ES-I3 (cell line): ENCODE measurements at regions not wholly inside any gene's neighbourhood (a gene's known extent, or its start where the extent isn't known, plus 50 kb on each side); places are given as distances from the start of the nearest gene placed in this dataset.
"Not testable (repeated sequence)": the region's sequence is repeated elsewhere in the genome, so short reads cannot be mapped to it uniquely, and the experiment has no call there.

Source experiments
- H3K36me3 ChIP-seq: 2 replicates; pipeline ENCODE4 v1.6.1; 2013; ENCODE audit warnings: mild to moderate bottlenecking, low read length, control low read depth, moderate library complexity; ENCODE audit not compliant: insufficient read depth
- H3K4me1 ChIP-seq: 2 replicates; pipeline ENCODE4 v1.6.1; 2013; ENCODE audit warnings: mild to moderate bottlenecking, control low read depth, low read length; ENCODE audit not compliant: insufficient read depth
- H3K9ac ChIP-seq: 2 replicates; pipeline ENCODE4 v1.6.1; 2013; ENCODE audit warnings: low read depth, mild to moderate bottlenecking, low read length, moderate library complexity
- H3K9me3 ChIP-seq: 2 replicates; pipeline ENCODE4 v1.6.1; 2013; ENCODE audit warnings: mild to moderate bottlenecking, low read length, moderate library complexity; ENCODE audit not compliant: control insufficient read depth, insufficient read depth

DNA sequence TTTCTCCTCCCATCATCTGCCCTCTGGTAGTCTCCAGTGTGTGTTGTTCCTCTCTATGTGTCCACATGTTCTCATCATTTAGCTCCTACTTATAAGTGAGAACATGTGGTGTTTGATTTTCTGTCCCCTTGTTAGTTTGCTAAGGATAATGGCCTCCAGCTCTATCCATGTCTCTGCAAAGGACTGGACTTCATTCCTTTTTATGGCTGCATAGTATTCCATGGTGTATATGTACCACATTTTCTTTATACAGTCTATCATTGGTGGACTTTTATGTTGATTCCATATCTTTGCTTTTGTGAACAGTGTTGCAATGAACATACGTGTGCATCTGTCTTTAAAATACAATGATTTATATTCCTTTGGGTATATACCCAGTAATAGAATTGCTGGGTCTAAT lies 143.5 kb upstream of the PDE4B start:
- not testable (repeated sequence) for H3K9me3 ChIP-seq, H3K36me3 ChIP-seq

DNA sequence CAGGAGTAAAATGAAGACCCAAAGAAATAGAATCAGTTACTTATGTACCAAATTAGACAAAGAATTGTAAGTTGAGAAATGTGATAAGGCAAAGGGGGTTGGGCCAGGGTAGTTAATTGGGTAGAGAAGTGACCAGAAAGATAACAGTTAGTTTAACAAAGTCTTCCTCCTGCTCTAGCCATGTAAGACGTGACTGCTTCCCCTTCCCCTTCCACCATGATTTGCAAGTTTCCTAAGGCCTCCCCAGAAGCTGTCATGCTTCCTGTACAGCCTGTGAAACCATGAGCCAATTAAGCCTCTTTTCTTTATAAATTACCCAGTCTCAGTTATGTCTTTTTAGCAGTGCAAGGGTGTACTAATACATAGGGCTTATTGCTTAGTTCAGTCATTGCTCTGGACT lies 142.0 kb upstream of the PDE4B start:
- H3K36me3 ChIP-seq, result no peaks in the 10 kb centered on the region
- no peak overlapping the region for H3K9ac ChIP-seq
- H3K9me3 ChIP-seq, result peaks cover 5% of the 10 kb centered on the region
- no peaks in the 10 kb centered on the region for H3K4me1 ChIP-seq

More for the DNA sequence above, 143.5 kb upstream of the PDE4B start:
- not testable (repeated sequence) for H3K9ac ChIP-seq, H3K4me1 ChIP-seq

DNA sequence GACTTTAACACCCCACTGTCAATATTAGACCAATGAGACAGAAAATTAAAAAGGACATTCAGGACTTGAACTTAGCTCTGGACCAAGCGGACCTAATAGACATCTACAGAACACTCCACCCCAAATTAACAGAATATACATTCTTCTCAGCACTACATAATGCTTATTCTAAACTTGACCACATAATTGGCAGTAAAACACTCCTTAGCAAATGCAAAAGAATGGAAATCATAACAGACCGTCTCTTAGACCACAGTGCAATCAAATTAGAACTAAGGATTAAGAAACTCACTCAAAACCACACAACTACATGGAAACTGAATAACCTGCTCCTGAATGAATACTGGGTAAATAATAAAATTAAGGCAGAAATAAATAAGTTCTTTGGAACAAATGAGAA lies 138.2 kb upstream of the PDE4B start:
- not testable (repeated sequence) for H3K4me1 ChIP-seq, H3K9me3 ChIP-seq, H3K36me3 ChIP-seq, H3K9ac ChIP-seq

DNA sequence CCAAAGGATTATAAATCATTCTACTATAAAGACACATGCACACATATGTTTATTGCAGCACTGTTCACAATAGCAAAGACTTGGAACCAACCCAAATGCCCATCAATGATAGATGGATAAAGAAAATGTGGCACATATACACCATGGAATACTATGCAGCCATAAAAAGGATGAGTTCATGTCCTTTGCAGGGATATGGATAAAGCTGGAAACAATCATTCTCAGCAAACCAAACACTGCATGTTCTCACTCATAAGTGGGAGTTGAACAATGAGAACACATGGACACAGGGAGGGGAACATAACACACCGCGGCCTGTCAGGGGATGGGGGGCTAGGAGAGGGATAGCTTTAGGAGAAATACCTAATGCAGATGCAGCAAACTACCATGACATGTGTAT lies 135.1 kb upstream of the PDE4B start:
- H3K9me3 ChIP-seq, H3K36me3 ChIP-seq, H3K9ac ChIP-seq, H3K4me1 ChIP-seq: not testable (repeated sequence)

GRCh38 chr1:65658122-65658521 lies 134.6 kb upstream of the PDE4B start:
- no peaks in the 10 kb centered on the region for H3K4me1 ChIP-seq
- no peaks in the 10 kb centered on the region for H3K36me3 ChIP-seq
- no peak overlapping the region for H3K9ac ChIP-seq
- no peaks in the 10 kb centered on the region for H3K9me3 ChIP-seq

DNA sequence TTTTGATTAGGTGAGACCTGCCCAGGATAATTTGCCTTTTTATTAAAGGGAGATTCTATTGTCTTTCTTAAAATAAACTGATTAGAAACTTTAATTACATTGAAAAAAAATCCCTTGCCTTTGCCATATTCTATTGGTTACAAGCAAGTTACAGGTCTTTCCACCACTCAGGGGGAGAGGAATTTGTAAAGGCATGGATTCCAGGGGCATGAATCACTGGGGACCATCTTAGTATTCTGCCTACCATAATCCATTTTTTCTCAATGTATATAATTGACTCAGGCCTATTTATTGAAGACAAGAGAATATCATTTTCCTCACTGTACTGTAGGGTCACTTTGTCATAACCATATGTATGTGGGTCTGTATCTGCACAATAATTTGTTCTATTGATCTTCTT lies 124.3 kb upstream of the PDE4B start:
- H3K9ac ChIP-seq, result no peak overlapping the region
- H3K36me3 ChIP-seq, result no peaks in the 10 kb centered on the region
- H3K9me3 ChIP-seq, result no peaks in the 10 kb centered on the region

DNA sequence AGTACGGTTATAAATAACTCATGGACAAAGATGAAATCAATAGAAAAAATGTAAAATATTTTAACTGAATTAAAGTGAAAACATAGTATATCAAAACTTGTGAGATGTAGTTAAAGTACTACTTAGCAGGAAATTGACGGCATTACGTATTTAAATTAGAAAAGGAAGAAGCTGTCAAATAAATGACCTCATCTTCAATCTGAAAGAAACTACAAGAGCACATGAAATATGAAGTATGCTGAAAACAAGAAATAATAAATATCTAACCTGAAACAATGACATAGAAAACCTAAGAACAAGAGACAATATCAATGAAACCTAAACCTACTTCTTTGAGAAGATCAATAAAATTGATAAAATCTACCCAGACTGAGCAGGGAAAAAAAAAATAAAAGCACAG lies 122.2 kb upstream of the PDE4B start:
- Histone ChIP-seq H3K9ac (no peak overlapping the region), H3K4me1 (peaks cover 9% of the 10 kb centered on the region; the same call in 1 of the 2 replicates), H3K36me3 (no peaks in the 10 kb centered on the region), H3K9me3 (no peaks in the 10 kb centered on the region)

More for the DNA sequence above, 124.3 kb upstream of the PDE4B start:
- peaks cover 9% of the 10 kb centered on the region; the same call in 1 of the 2 replicates for H3K4me1 ChIP-seq

DNA sequence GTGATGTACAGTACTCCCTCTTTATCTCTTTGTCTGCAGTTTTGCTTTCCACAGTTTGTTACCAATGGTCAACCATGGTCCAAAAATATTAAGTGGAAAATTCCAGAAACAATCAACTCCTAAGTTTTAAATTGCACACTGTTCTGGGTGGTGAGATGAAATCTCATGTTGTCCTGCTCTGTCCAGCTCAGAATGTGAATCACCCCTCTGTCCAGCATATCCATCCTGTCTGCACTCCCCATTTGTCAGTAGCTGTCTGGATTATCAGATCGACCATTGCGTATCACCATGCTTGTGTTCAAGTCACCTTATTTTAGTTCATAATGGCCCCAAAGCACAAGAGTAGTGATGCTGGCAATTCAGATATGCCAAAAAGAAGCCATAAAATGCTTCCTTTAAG lies 118.2 kb upstream of the PDE4B start:
- H3K36me3 ChIP-seq, result no peaks in the 10 kb centered on the region
- H3K9ac ChIP-seq, result no peak overlapping the region
- H3K9me3 ChIP-seq, result no peaks in the 10 kb centered on the region
- H3K4me1 ChIP-seq, result no peaks in the 10 kb centered on the region

DNA sequence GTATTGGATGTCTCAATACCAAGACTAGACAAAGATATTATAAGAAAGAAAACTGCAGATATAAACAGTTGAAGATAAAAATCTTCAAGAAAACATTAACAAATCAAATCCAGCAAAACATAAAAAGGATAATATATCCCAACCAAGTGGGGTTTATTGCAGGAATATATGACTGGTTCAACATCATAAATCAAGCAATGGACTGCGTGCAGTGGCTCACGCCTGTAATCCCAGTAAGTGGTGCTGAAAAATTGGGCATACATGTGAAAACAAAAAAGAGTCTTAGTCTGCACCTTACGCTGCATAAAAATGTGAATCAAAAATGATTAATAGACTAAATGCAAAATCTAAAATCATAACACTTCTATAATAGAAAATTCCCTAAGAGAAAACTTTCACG lies 112.9 kb upstream of the PDE4B start:
- H3K36me3 ChIP-seq, result no peaks in the 10 kb centered on the region
- no peaks in the 10 kb centered on the region for H3K4me1 ChIP-seq
- no peak overlapping the region for H3K9ac ChIP-seq

DNA sequence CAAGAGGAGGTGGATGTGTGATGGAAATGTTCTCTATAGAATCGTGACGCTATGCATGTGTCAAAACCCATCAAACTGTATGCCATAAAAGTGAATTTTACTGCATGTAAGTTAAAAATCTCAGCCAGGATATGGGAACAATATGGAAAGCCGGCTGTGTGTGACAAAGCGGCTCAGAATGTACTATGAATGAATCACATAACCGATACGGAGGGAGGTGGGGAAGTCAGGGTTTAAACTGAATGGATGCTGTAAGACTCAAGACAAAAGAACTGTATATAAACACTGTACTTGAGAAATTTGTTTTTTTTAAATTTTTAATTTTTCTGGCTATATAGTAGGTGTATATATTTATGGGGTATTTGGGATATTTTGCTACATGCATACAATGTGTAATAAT lies 111.6 kb upstream of the PDE4B start:
- Histone ChIP-seq H3K9ac (no peak overlapping the region), H3K36me3 (no peaks in the 10 kb centered on the region), H3K9me3 (no peaks in the 10 kb centered on the region), H3K4me1 (no peaks in the 10 kb centered on the region)

More for the DNA sequence above, 112.9 kb upstream of the PDE4B start:
- no peaks in the 10 kb centered on the region for H3K9me3 ChIP-seq

DNA sequence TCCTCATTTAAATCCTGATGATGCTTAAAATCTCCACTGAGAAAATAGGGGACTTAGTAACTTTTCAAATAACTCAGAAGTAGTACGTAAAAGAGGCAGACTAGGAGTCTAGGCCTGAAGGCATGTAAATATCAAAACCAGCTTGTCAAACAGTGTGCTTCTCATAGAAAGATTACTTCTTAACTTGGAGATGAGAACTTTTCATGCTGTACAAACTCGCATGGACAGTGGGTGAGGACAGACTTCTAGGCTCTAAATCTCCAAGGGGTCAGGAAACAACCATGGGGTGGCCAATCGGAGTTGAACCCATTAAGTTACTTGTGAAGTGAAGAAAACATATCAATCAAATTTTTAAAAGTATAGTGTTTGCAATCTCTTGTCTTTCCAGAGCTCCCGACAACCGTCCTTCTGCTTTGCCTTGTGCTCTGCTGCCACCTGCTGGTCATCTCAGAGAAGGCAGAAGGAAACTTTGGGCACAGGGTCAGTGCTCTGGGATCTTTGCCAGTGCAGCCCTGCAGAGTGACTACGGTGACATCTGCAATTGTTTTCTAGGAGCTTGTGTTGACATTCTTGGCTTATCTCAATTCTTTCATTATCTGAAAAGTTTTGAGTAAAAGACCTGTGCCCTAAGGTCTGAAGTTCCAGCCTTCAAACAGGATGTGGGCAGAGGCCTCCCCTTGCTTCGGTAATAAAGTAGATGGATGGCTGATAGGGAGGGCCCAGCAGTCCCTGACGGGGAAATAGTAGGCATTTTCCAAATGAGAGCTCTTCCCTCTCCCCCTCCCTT lies 105.1 kb upstream of the PDE4B start:
- no peaks in the 10 kb centered on the region for H3K36me3 ChIP-seq
- no peaks in the 10 kb centered on the region for H3K9me3 ChIP-seq
- no peak overlapping the region for H3K9ac ChIP-seq
- 0 out of 2 replicates have a peak, but pooled peaks cover 3% of the 10 kb centered on the region for H3K4me1 ChIP-seq

- Histone ChIP-seq H3K36me3 (no peaks in the 10 kb centered on the region), H3K9ac (no peak overlapping the region), H3K9me3 (no peaks in the 10 kb centered on the region), H3K4me1 (0 out of 2 replicates have a peak, but pooled peaks cover 3% of the 10 kb centered on the region)
Measured at GRCh38 chr1:65688215-65688566, 104.5 kb upstream of the PDE4B start.

GRCh38 chr1:65688848-65689247 lies 103.8 kb upstream of the PDE4B start:
- Histone ChIP-seq H3K9ac (no peak overlapping the region), H3K9me3 (no peaks in the 10 kb centered on the region), H3K4me1 (0 out of 2 replicates have a peak, but pooled peaks cover 3% of the 10 kb centered on the region), H3K36me3 (no peaks in the 10 kb centered on the region)

DNA sequence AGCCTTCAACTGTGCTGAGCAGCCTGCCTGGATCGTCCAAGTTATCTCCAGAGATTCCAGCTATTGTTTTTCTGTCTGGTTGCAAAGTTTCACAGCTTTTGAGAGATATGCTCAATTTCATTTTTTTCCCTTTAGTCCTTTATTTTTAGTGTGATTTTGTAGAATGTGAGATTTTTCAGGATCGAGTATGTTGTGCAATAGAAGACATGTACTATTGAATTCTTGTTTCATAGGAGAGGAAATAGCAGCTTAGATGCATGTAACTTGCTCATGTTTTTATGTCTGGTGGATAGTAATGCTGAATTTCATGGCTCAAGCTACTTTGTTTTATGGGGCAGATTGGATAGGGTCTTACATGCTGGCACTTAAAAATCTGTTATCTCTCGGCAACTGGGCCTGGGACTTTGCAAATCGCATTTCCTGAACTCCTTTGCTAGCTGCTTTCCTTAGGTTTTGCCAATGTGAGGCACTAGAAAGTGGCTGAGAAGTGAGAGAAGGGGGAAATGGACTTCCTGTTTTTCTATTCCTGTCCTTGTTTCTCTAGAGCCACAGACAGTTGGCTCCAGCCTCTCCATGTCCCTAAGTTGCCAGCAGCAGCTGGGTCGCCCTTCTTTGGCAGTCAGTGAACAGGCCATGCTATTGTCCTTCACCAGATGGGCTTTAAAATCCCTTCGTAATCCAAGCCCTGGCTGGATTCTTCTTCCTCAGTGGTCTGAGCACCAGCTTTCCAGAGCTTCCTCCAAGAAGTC lies 101.4 kb upstream of the PDE4B start:
- 0 out of 2 replicates have a peak, but pooled peaks cover 3% of the 10 kb centered on the region for H3K4me1 ChIP-seq
- H3K9me3 ChIP-seq, result no peaks in the 10 kb centered on the region
- H3K36me3 ChIP-seq, result no peaks in the 10 kb centered on the region
- no peak overlapping the region for H3K9ac ChIP-seq

DNA sequence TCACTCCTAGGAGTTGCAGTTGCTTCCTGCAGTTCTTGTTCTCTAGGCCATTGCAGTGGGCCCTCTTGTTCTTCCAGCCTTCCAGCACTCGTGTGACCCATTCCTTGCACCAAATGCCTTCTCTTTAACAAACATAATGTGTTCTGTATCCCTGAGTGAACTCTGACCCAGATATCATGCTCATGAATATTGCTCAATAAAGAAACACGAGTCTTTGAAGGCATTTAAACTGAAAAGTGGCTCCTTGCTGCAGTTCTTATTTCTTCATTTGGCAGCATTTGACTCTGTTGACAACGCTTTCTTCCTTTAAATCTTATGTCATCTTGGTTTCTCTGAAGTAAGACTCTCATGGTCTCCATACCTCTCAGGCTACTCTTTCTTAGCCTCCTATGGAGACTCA lies 100.7 kb upstream of the PDE4B start:
- Histone ChIP-seq H3K9me3 (no peaks in the 10 kb centered on the region), H3K36me3 (no peaks in the 10 kb centered on the region), H3K9ac (no peak overlapping the region), H3K4me1 (0 out of 2 replicates have a peak, but pooled peaks cover 3% of the 10 kb centered on the region)
